GM12865 (cell line): ENCODE measurements at regions not wholly inside any gene's neighbourhood (a gene's known extent, or its start where the extent isn't known, plus 50 kb on each side); places are given as distances from the start of the nearest gene placed in this dataset.

Experiments used
- DNase-seq: peaks from one replicate; pipeline ENCODE4 v3.0.0; 2010; ENCODE audit warnings: low read depth
- H3K4me3 ChIP-seq: 2 replicates; pipeline ENCODE4 v1.5.1; 2011; ENCODE audit warnings: mild to moderate bottlenecking, low read depth, low read length, control low read depth
- TF ChIP-seq, protein P1 (sequence below): IDR thresholded peaks from 2 replicates; pipeline ENCODE4 v1.5.1; 2011; ENCODE audit warnings: low read length, control low read depth, low read depth, inconsistent platforms; ENCODE audit not compliant: insufficient read depth; ENCODE audit errors: missing control alignments

DNA sequence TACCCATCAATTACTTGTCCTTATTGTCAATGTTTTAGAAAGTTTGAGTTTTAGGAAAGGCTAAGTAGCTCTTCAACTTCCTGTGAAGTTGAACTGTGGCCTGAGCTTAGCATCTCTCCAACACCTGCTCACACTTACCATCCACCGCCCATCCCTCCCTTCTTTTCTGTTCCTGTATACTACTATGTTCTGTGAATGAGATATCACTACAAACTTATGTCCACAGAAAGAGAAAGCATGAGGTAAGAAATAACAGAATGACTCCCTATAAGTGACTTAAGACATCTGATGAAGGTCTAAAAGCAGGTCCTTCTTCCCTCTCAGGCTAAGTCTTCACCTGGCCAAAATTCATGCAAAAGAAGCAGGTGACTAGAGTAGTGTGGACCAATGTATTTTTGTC, 246.3 kb upstream of the PREP start:
- H3K4me3 ChIP-seq: no peak overlapping the region
- DNase-seq: peak; percentile 57
- TF ChIP-seq, protein P1, sequence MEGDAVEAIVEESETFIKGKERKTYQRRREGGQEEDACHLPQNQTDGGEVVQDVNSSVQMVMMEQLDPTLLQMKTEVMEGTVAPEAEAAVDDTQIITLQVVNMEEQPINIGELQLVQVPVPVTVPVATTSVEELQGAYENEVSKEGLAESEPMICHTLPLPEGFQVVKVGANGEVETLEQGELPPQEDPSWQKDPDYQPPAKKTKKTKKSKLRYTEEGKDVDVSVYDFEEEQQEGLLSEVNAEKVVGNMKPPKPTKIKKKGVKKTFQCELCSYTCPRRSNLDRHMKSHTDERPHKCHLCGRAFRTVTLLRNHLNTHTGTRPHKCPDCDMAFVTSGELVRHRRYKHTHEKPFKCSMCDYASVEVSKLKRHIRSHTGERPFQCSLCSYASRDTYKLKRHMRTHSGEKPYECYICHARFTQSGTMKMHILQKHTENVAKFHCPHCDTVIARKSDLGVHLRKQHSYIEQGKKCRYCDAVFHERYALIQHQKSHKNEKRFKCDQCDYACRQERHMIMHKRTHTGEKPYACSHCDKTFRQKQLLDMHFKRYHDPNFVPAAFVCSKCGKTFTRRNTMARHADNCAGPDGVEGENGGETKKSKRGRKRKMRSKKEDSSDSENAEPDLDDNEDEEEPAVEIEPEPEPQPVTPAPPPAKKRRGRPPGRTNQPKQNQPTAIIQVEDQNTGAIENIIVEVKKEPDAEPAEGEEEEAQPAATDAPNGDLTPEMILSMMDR: no peak

DNA sequence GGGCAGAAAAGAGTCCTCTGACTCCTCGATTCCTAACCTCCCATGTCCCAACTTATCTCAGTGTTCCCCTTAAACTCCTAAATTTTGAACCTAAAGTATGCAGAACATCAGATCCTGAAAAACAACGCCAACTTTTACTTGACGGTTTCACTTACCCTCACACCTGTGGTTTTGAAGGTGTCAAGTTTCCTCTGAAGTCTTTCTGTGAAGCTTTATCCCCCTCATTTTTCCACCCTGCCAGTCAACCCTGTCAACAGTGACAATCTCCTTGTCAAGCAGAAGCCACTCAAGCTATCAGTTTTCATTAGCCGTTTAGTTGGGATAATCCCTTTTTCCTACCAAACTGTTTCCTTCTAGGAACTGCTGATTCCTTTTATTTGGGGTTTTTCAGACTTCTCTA, 245.4 kb upstream of the PREP start:
- DNase-seq: peak; percentile 36
- TF ChIP-seq, protein P1: no peak
- no peak overlapping the region for H3K4me3 ChIP-seq

DNA sequence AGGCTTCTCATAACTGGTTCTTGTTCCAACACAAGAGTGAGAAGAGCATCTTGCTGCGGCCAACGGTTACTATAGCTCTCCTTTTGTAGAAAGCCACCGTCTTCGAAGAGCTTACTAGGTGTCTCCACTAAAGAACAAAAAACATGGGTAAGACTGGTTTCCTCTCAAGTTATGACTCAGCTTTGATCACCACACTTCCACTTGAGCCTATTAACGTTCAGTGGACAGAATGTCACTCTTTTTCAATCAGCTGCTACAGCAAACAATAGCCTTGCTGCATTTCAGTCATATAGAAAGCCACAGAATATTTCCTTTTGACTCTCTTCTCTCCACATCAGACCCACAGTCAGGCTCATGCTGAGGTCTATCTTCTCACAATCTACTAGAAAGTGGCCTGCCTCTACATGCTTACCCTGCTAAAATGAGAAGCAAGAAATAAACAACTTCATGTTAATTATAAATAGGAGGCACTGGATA, 243.5 kb upstream of the PREP start:
- DNase-seq: peak; percentile 97
- H3K4me3 ChIP-seq: no peak overlapping the region; the same call in 1 of the 2 replicates
- TF ChIP-seq, protein P1: no peak

DNA sequence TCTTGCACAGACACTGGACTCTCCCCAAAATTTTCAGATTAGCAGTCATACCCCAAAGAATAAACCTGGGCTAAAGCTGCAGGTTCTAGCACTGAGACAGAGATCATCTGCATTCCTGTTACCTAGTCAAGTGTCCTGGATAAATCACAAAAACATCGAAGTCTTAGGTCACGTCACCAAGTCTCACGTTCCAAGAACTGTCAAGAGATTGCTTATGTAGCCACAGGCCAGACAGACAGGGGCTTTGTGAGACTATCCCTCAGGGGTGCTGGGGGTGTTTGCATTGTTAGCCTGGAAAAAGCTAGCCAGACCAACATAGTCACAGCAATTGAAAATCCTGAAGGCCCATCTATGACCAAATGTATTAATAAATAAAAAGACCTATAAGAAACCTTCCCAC, 243.1 kb upstream of the PREP start:
- no peak for DNase-seq
- TF ChIP-seq, protein P1: no peak
- no peak overlapping the region for H3K4me3 ChIP-seq

DNA sequence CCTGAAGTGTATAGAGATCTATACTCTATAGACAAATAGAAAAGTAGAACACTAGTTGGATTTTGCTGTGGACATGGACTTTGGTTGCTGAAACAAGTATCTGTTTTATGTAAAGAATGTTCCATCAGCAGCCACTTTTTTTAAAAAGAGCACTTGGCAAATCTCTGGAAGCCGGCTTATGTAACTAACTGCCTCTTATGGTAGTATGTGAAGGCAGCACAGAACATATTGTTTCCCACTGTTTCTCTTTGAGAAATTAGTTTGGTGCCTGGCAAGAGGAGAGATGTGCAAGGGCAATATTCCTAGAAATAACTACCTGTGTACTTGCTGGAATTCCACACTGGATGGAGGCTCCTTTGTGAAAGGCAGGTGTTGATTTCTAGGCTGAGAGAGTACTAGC, 242.3 kb upstream of the PREP start:
- no peak for DNase-seq

DNA sequence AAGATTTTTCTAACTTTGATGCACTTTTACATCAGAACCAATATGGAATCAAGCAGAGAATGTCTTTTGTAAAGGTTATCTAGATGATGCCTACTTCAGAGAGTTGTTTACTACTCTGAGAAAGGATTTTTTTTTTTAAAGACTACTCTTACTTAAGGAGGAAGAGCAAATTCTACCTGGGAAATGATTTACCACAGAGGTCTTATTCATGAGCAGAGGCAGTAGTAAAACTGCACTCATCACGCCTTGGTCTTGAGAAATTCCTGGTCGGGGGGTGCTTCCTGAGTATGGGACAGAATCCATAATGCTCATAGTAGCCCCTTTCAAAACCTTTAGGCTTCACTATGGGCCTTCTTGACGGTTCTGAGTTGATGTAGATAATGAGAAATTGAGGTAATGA, 241.8 kb upstream of the PREP start:
- DNase-seq: no peak
- no peak overlapping the region for H3K4me3 ChIP-seq
- TF ChIP-seq, protein P1: no peak

More for the DNA sequence above, 242.3 kb upstream of the PREP start:
- H3K4me3 ChIP-seq: no peak overlapping the region
- TF ChIP-seq, protein P1: no peak

DNA sequence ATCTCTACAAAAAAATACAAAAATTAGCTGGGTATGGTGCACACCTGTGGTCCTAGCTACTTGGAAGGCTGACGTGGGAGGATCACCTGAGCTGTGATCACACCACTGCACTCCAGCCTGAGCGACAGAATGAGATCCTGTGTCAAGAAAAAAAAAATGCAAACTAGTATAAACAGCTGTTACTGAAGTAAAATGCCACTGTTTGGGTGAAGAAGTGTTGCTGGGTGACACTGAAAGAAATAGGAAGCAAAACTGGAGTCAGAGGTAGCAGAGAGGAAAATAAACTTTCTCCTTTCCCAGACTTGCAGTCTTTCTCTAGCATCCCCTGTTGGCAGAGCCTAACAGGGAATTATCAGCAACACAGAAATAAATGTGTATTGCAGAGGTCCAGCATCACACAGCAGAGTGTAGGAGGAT, 241.2 kb upstream of the PREP start:
- no peak for DNase-seq
- H3K4me3 ChIP-seq: no peak overlapping the region
- TF ChIP-seq, protein P1: no peak
